HG02623 (cell line): ENCODE measurements at regions not wholly inside any gene's neighbourhood (a gene's known extent, or its start where the extent isn't known, plus 50 kb on each side); places are given as distances from the start of the nearest gene placed in this dataset.
A peak's percentile ranks its signal among the peaks of the same experiment; 100 is the strongest.
"Not testable (repeated sequence)": the region's sequence is repeated elsewhere in the genome, so short reads cannot be mapped to it uniquely, and the experiment has no call there.

Source experiments
- ATAC-seq: cut with Tn5 transposase; IDR thresholded peaks from one replicate; pipeline ENCODE4 v1.9.1; 2021; ENCODE audit warnings: moderate library complexity; ENCODE audit not compliant: unreplicated experiment

DNA sequence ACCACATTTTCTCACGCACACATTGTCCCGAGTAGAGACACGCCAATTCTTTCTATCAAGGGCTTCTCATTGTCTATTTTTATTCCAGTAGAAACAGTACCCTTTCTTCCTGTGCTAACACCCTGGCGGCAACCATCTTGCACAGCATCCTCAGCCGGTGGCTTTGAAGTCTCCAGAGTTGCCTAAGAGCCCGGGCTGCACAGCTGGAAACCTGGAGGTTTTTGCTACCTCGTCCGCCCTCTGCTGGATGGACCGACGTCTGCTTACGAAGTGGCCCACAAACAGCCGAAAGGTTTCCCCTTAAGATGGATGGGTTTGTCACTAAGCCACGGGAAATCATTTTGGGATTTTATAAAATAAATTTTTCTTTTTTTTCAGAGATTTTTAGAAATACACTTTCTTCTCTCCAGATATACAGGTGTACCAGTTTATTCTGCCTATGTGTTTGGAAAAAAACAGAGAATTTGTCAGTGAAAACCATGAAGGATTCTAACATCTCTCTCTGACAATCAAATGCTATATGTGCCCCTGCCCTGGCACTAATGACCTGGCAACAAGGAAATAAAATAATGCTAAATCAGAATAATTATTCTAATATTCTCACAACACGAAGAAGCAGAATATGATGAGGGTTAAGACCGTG lies 81.8 kb upstream of the FAM204A start:
- ATAC-seq: peak; percentile 67

- no peak for ATAC-seq
Observed at GRCh38 chr10:118422241-118422640, 80.1 kb upstream of the FAM204A start.

GRCh38 chr10:118420049-118420448 lies 77.9 kb upstream of the FAM204A start:
- not testable (repeated sequence) for ATAC-seq

- no peak for ATAC-seq
Observed at GRCh38 chr10:118412932-118413331, 70.8 kb upstream of the FAM204A start.

DNA sequence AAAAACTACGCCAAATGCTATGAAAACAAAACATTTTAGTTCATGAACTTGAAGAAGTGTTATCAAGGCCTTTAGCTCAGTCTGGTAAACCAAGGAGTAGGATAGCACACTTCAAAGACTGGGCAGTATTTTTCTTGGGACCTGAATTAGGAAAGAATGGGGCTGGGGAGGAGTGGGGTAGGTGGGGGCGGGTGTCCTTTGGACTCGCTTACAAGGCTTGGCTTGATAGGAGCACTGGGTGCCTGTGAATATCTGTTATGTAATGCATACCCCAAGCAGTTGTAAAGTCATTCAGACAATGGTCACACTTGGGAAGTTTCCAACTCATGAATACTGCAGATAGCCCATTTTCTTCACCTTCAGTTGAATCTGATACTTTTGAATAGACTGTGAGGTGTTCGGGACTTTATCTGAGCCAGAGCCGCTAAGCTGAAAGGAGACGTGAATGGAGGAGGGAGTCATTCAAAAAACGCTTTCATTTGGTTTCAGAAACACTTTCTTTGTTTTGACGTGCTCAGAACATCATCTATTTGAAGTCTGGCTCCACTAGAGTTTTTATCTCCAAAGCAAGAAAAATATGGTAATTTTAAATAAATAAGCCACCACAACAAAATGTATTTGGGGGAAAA lies 70.1 kb upstream of the FAM204A start:
- ATAC-seq: no peak

DNA sequence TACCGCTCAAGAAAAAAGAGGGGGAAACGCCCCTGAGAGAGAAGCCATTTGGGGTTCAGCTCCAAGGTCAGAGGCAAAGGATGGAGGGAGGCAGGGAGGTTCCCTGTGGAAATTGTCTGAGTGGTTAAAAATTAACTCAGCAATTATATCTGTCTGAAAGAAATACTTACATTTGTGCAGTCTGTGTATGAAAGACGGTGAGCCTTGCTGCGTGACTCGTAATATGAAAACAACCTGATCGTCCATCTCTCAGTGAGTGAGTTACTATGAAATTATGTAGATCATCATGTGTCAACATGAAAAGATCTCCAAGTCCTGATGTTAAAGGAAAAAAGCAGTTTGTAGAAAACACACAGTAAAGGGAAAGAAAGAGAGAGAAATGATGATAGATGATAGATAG lies 67.2 kb upstream of the FAM204A start:
- ATAC-seq: no peak

- ATAC-seq: no peak
Observed at GRCh38 chr10:118408181-118408580, 66.1 kb upstream of the FAM204A start.

DNA sequence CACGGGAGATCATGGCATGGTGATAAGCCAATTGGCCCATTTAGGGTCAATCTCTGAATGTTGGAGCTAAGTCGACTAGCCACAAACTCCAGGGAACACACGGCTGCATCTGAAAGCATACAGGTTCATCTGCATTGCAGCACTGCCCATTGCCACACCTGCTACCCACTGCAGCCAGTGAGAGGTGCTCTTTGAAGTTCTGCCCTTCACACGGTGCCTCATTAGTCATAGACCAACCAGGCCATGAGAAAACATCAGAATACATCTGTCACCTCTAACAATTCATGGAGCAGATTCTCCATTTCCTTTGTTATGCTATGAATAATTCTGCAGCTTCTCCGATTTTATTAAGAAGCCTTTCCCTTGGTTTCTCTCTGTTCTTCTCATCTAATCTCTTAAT lies 65.7 kb upstream of the FAM204A start:
- no peak for ATAC-seq

DNA sequence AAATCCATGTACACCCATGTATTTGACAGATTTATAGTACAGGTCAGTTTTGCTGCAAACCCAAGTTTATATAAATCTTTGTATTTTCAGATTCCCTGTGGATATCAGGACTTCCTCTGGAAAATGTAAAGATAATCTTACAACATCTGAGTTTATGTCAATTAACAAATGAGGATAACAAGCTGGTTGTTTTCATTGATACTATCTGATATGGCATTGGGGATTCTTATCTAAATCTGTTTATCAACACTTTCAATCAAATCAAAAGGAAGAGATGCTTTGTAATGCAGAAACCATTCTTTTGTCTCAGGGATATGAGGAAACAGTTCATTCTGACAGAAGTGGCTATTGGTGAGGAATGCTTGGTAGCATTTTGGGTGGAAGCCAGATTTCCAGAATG lies 64.9 kb upstream of the FAM204A start:
- ATAC-seq: no peak

- no peak for ATAC-seq
Observed at GRCh38 chr10:118405928-118406327, 63.8 kb upstream of the FAM204A start.

- no peak for ATAC-seq
Observed at GRCh38 chr10:118403967-118404366, 61.8 kb upstream of the FAM204A start.

DNA sequence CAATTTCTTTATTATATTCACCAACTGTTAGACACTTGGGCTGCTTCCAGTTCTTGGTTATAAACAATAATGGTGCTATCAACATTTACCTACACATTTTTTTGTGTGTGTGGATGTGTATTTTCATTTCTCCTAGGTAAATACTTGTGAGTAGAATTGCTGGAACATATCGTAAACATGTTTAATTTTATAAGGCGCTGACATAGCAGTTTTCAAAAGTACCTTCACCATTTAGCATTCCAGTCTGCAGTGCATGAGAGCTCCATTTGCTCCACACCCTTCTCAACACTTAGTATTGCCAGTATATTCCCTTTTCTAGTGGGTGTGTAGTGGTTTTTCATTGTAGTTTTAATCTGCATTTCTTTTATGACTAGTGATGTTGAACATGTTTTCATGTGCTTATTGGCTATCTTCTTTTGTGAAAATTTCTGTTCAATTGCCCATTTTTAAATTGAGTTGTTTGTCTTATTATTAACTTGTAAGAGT lies 59.6 kb upstream of the FAM204A start:
- ATAC-seq: no peak

GRCh38 chr10:118397391-118397790 lies 55.3 kb upstream of the FAM204A start:
- no peak for ATAC-seq

GRCh38 chr10:118395947-118396346 lies 53.8 kb upstream of the FAM204A start:
- ATAC-seq: no peak

DNA sequence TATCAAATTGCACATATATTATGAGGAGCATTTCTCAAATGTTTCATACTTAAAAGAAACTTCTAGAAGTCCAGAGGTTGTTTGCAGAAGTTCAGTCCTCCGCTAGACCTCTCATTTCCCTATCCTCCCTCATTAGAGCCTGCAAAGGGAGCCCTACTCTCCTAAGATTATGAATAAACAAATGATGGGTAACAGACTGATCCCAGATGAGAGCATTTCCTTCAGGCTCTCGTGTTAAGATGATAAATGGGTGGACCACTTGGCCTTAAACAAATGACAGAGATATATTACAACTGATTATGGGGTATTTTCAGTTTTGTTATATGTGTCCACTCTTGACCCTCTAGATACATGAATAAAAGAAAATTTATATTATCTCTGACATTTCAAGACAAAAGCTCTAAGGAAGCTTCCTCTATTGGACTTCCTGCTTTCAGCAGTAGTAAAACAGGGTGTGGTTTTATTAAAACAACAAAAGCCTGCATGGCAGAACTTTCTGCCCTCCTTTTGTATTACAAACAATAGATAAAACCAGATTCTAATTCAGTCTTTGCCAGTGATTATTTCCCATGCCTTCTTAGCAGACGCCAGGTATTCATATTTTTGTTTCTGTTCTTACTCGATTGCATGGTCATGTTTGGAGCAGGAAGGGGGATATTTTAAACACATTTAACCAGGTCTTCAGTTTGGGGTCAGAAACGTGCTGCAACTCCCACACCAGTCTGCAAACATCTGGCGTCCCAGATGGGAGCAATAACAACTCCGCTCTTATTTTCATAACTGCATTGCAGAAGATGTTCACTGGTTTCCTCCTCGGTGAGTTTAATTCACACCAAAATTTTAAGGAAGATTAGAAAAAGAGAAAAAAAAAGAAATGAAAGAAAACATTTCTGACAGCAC lies 52.4 kb upstream of the FAM204A start:
- no peak for ATAC-seq

GRCh38 chr10:118392761-118393160 lies 50.6 kb upstream of the FAM204A start:
- ATAC-seq: no peak
